Ishikawa (cell line): ENCODE measurements at regions not wholly inside any gene's neighbourhood (a gene's known extent, or its start where the extent isn't known, plus 50 kb on each side); places are given as distances from the start of the nearest gene placed in this dataset.

Experiments
- CEBPB ChIP-seq: IDR thresholded peaks from 2 replicates; pipeline ENCODE4 v1.6.1; 2012
- CREB1 ChIP-seq: IDR thresholded peaks from 2 replicates; pipeline ENCODE4 v1.6.1; 2012; ENCODE audit warnings: low read depth
- EGR1 ChIP-seq: IDR thresholded peaks from 2 replicates; pipeline ENCODE4 v1.6.1; 2012
- EP300 ChIP-seq: IDR thresholded peaks from 2 replicates; pipeline ENCODE4 v1.6.1; 2012; ENCODE audit warnings: borderline replicate concordance
- FOXM1 ChIP-seq: IDR thresholded peaks from 2 replicates; pipeline ENCODE4 v1.6.1; 2012; ENCODE audit warnings: low read depth, borderline replicate concordance
- NFIC ChIP-seq: IDR thresholded peaks from 2 replicates; pipeline ENCODE4 v1.6.1; 2012
- RAD21 ChIP-seq: IDR thresholded peaks from 2 replicates; pipeline ENCODE4 v1.6.1; 2012; ENCODE audit warnings: low read depth
- REST ChIP-seq: IDR thresholded peaks from 2 replicates; pipeline ENCODE4 v1.6.1; 2012; ENCODE audit warnings: low read depth, mild to moderate bottlenecking
- TAF1 ChIP-seq: IDR thresholded peaks from 2 replicates; pipeline ENCODE4 v1.6.1; 2012; ENCODE audit warnings: low read depth, mild to moderate bottlenecking
- TEAD4 ChIP-seq: IDR thresholded peaks from 2 replicates; pipeline ENCODE4 v1.6.1; 2012
- YY1 ChIP-seq: IDR thresholded peaks from 2 replicates; pipeline ENCODE4 v1.6.1; 2012; ENCODE audit warnings: low read depth
- ZBTB7A ChIP-seq: IDR thresholded peaks from 2 replicates; pipeline ENCODE4 v1.6.1; 2012; ENCODE audit warnings: low read depth
- TF ChIP-seq, protein P1 (sequence below): IDR thresholded peaks from 2 replicates; pipeline ENCODE4 v1.6.1; 2012

GRCh38 chr1:72442262-72442661 is 159.9 kb upstream of the NEGR1 start:
- TF ChIP-seq REST (no peak), TEAD4 (no peak), CREB1 (no peak), CEBPB (no peak), EP300 (no peak), ZBTB7A (no peak), NFIC (no peak), FOXM1 (no peak), TAF1 (no peak), EGR1 (no peak), YY1 (no peak), RAD21 (no peak)
- TF ChIP-seq, protein P1, sequence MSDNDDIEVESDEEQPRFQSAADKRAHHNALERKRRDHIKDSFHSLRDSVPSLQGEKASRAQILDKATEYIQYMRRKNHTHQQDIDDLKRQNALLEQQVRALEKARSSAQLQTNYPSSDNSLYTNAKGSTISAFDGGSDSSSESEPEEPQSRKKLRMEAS: no peak
